SH-SY5Y (cell line): ENCODE measurements at regions not wholly inside any gene's neighbourhood (a gene's known extent, or its start where the extent isn't known, plus 50 kb on each side); places are given as distances from the start of the nearest gene placed in this dataset.

Source experiments
- GATA2 ChIP-seq: IDR thresholded peaks from 2 replicates; pipeline ENCODE4 v1.6.1; 2011; ENCODE audit warnings: mild to moderate bottlenecking, low read depth, low read length
- GATA3 ChIP-seq: IDR thresholded peaks from 2 replicates; pipeline ENCODE4 v1.6.1; 2011; ENCODE audit warnings: low read depth, mild to moderate bottlenecking, low read length, moderate library complexity

- TF ChIP-seq GATA2 (no peak), GATA3 (no peak)
These were observed 233.5 kb upstream of the TNRC6C start for GRCh38 chr17:77724876-77725615.
